GM23248 (cell line): ENCODE measurements at regions not wholly inside any gene's neighbourhood (a gene's known extent, or its start where the extent isn't known, plus 50 kb on each side); places are given as distances from the start of the nearest gene placed in this dataset.
"Not testable (repeated sequence)": the region's sequence is repeated elsewhere in the genome, so short reads cannot be mapped to it uniquely, and the experiment has no call there.

ENCODE experiments used
- DNase-seq: peaks from one replicate; pipeline ENCODE4 v3.0.0-alpha.2; 2015
- H2AFZ ChIP-seq: fragments of 200-600 bp; sonication (generic); 2 replicates; pipeline ENCODE4 v1.6.1; 2016; ENCODE audit warnings: antibody characterized with exemption
- H3F3A ChIP-seq: fragments of 200-600 bp; sonication (generic); 2 replicates; pipeline ENCODE4 v1.6.1; 2016; ENCODE audit warnings: mild to moderate bottlenecking, antibody characterized with exemption, mixed run types; ENCODE audit not compliant: insufficient read depth
- H3K27ac ChIP-seq: fragments of 200-600 bp; sonication (generic); 2 replicates; pipeline ENCODE4 v1.5.1; 2016; ENCODE audit warnings: mild to moderate bottlenecking
- H3K27me3 ChIP-seq: fragments of 200-600 bp; sonication (generic); replicated peaks from 2 replicates; pipeline ENCODE4 v1.6.1; 2016; ENCODE audit warnings: mild to moderate bottlenecking; ENCODE audit not compliant: insufficient read depth
- H3K36me3 ChIP-seq: fragments of 200-600 bp; sonication (generic); 2 replicates; pipeline ENCODE4 v1.6.1; 2016; ENCODE audit warnings: low read depth, mild to moderate bottlenecking
- H3K4me1 ChIP-seq: fragments of 200-600 bp; sonication (generic); 2 replicates; pipeline ENCODE4 v1.6.1; 2016; ENCODE audit warnings: mild to moderate bottlenecking; ENCODE audit not compliant: insufficient read depth
- H3K4me2 ChIP-seq: fragments of 200-600 bp; sonication (generic); one replicate; pipeline ENCODE4 v1.6.1; 2016; ENCODE audit warnings: mild to moderate bottlenecking; ENCODE audit not compliant: unreplicated experiment
- H3K4me3 ChIP-seq: fragments of 200-600 bp; sonication (generic); 2 replicates; pipeline ENCODE4 v1.5.1; 2016; ENCODE audit warnings: mild to moderate bottlenecking
- H3K79me2 ChIP-seq: fragments of 200-600 bp; sonication (generic); 2 replicates; pipeline ENCODE4 v1.6.1; 2016; ENCODE audit warnings: mild to moderate bottlenecking; ENCODE audit not compliant: insufficient read depth
- H3K9ac ChIP-seq: fragments of 200-600 bp; sonication (generic); 2 replicates; pipeline ENCODE4 v1.6.1; 2016; ENCODE audit warnings: mild to moderate bottlenecking
- H3K9me2 ChIP-seq: fragments of 200-600 bp; sonication (generic); 2 replicates; pipeline ENCODE4 v1.6.1; 2016; ENCODE audit warnings: mixed run types, mild to moderate bottlenecking, moderate library complexity; ENCODE audit not compliant: insufficient read depth
- H3K9me3 ChIP-seq: fragments of 200-600 bp; sonication (generic); one replicate; pipeline ENCODE4 v1.6.1; 2017; ENCODE audit warnings: low read depth
- H4K20me1 ChIP-seq: fragments of 200-600 bp; sonication (generic); 2 replicates; pipeline ENCODE4 v1.6.0; 2016; ENCODE audit not compliant: insufficient read depth
- WGBS, 2 experiments: methylation state at CpG; one replicate each; pipeline ENCODE4 v1.1.6; 2015 to 2017; ENCODE audit warnings: low lambda C conversion rate in 2 of 2, low coverage in 1 of 2; ENCODE audit errors: missing lambda C conversion rate in 2 of 2; 5-methylcytosine and 5-hydroxymethylcytosine counted together
- in situ Hi-C: fragments of 300-500 bp; cut with MboI; formaldehyde crosslinking; loops from 2 replicates; pipeline ENCODE4 v1.15.0; 2020

- H3K4me2 ChIP-seq, H4K20me1 ChIP-seq, H3K36me3 ChIP-seq, H3K4me1 ChIP-seq, H3K27ac ChIP-seq, H3K4me3 ChIP-seq, H3K9ac ChIP-seq, H3K9me3 ChIP-seq, DNase-seq, in situ Hi-C loops, H3K9me2 ChIP-seq, H2AFZ ChIP-seq, H3K79me2 ChIP-seq, H3F3A ChIP-seq, H3K27me3 ChIP-seq: not testable (repeated sequence)
- WGBS, 2 experiments, result 9% methylated on average over 1 of the region's 1 CpG
Measured at GRCh38 chr7:76838357-76838756, 193.8 kb downstream of the SPDYE17 start.

GRCh38 chr7:76829233-76829632 lies 202.2 kb upstream of the POMZP3 start:
- H3F3A ChIP-seq, H3K27me3 ChIP-seq, H2AFZ ChIP-seq, H3K9me3 ChIP-seq, DNase-seq, H3K4me3 ChIP-seq, H3K79me2 ChIP-seq, H3K9me2 ChIP-seq, in situ Hi-C loops, H3K4me2 ChIP-seq, H3K27ac ChIP-seq, H3K9ac ChIP-seq, H4K20me1 ChIP-seq, H3K36me3 ChIP-seq, H3K4me1 ChIP-seq: not testable (repeated sequence)
- 51 to 52% methylated on average over 3 of the region's 3 CpGs for WGBS, 2 experiments

DNA sequence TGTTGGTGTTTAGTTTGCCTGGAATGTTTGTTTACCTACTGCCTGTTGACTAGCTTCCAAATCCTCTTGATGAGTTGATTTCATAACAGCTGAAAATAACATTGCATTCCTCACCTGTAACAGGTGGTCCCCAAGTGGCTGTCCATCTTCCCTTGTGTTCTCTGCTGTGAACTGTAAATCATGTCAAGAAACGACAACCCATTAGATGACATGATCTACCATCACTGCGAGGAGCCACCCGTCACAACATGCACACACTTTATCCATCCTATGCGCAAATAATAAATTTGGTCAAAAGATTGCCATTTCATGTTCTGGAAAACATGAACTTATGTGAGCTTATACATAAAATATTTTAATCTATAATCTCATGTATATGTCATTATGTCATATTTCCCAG lies 199.1 kb upstream of the POMZP3 start:
- DNase-seq, H2AFZ ChIP-seq, H3K79me2 ChIP-seq, H3F3A ChIP-seq, H3K27me3 ChIP-seq, H3K4me3 ChIP-seq, H3K36me3 ChIP-seq, H3K9ac ChIP-seq, H3K9me3 ChIP-seq, H3K4me2 ChIP-seq, in situ Hi-C loops, H3K4me1 ChIP-seq, H3K9me2 ChIP-seq, H4K20me1 ChIP-seq, H3K27ac ChIP-seq: not testable (repeated sequence)
- 68 to 79% methylated on average over 4 of the region's 4 CpGs for WGBS, 2 experiments

DNA sequence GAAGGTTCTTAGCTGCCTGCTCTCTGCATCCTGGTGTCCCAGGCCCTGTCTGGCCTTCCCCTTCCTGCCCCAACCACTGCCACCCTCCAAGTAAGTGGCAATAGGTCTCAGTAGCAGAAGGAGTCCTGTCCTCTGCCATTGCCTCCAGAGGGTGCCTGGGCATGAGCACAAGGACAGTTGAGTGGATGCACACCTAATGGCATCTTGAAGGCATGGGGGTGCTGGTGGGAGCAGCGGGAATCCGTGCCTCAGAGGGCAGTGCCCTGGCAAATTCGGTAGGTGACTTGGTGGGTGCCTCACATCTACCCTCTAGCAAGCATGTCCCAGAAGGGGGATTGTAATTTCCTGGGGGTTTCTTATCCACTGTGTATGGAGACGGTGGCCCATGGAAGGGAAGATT lies 182.8 kb upstream of the POMZP3 start:
- H3K9me3 ChIP-seq, result not testable (repeated sequence)

GRCh38 chr7:76807588-76808100 lies 180.6 kb upstream of the POMZP3 start:
- H2AFZ ChIP-seq, H3F3A ChIP-seq, H3K4me3 ChIP-seq, H3K27ac ChIP-seq, H3K4me1 ChIP-seq, H4K20me1 ChIP-seq, H3K9ac ChIP-seq, H3K9me3 ChIP-seq, H3K9me2 ChIP-seq, H3K79me2 ChIP-seq, H3K4me2 ChIP-seq, DNase-seq, H3K27me3 ChIP-seq, H3K36me3 ChIP-seq, in situ Hi-C loops: not testable (repeated sequence)
- WGBS, 2 experiments, result 64 to 73% methylated on average over 3 of the region's 3 CpGs

More for the DNA sequence above, 182.8 kb upstream of the POMZP3 start:
- H3K9ac ChIP-seq, H3K9me2 ChIP-seq, H3K27ac ChIP-seq, H3F3A ChIP-seq, in situ Hi-C loops, DNase-seq, H3K4me3 ChIP-seq, H3K36me3 ChIP-seq, H3K79me2 ChIP-seq, H3K27me3 ChIP-seq, H3K4me2 ChIP-seq, H3K4me1 ChIP-seq, H4K20me1 ChIP-seq, H2AFZ ChIP-seq: not testable (repeated sequence)
- 65 to 67% methylated on average over 4 of the region's 4 CpGs for WGBS, 2 experiments

- H3K9me2 ChIP-seq, in situ Hi-C loops, H3K27me3 ChIP-seq, H3K27ac ChIP-seq, H3K79me2 ChIP-seq, H3K4me1 ChIP-seq, H2AFZ ChIP-seq, H3K4me3 ChIP-seq, DNase-seq, H4K20me1 ChIP-seq, H3K9me3 ChIP-seq, H3F3A ChIP-seq, H3K9ac ChIP-seq, H3K4me2 ChIP-seq, H3K36me3 ChIP-seq: not testable (repeated sequence)
Measured at GRCh38 chr7:76806460-76806859, 179.4 kb upstream of the POMZP3 start.

DNA sequence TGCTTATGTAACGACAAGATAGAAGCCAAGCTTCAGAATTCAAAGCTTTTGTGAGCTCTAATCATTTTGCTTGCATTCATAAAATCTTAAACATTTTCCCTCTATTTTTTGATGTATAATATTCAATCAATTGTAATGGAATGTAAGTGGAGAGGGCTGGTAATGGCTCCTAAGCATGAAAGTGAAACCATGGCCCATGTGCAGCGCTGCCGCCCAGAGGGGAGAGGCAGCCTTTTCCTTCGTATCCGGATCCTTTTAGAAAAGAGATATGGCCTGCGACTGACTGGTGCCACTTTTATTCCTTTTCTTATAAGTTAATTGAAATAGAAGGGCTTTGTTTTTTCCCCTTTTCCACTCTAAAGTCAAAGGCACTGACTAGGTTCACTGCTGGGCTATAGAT lies 178.9 kb upstream of the POMZP3 start:
- H3K4me3 ChIP-seq, DNase-seq, H3K4me1 ChIP-seq, H2AFZ ChIP-seq, H3K27ac ChIP-seq, H3F3A ChIP-seq, H3K4me2 ChIP-seq, H3K79me2 ChIP-seq, H3K9me2 ChIP-seq, H4K20me1 ChIP-seq, H3K27me3 ChIP-seq, H3K9me3 ChIP-seq, H3K9ac ChIP-seq, H3K36me3 ChIP-seq, in situ Hi-C loops: not testable (repeated sequence)
- WGBS, 2 experiments, result 51 to 55% methylated on average over 6 of the region's 6 CpGs

DNA sequence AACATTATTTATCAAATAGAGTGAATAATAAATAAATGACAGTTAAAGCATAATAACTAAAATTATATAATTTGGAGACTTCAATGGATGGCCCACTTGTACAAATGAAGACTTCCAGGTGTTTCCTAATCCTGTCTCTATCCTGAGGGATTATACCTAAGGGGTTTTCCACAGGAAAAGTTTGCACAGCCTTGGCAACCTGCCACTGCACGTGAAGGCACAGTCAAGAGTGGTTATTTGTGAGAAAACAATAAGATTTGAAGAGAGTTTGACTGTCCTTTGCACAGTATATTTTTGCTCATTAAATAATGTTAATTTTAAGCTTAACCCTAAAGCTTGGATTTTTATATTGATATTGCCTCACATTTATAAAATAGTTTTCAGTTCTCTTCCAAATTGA lies 178.2 kb upstream of the POMZP3 start:
- H3K9ac ChIP-seq, H3K27me3 ChIP-seq, H2AFZ ChIP-seq, H3K36me3 ChIP-seq, H4K20me1 ChIP-seq, H3K4me3 ChIP-seq, H3F3A ChIP-seq, H3K79me2 ChIP-seq, H3K27ac ChIP-seq, H3K9me2 ChIP-seq, H3K4me1 ChIP-seq, H3K9me3 ChIP-seq, H3K4me2 ChIP-seq, DNase-seq, in situ Hi-C loops: not testable (repeated sequence)
- WGBS, 2 experiments, result 25 to 39% methylated on average over 1 of the region's 1 CpG
